ENCODE measurements at regions not wholly inside any gene's neighbourhood (a gene's known extent, or its start where the extent isn't known, plus 50 kb on each side); places are given as distances from the start of the nearest gene placed in this dataset.
"Not testable (repeated sequence)": the region's sequence is repeated elsewhere in the genome, so short reads cannot be mapped to it uniquely, and the experiment has no call there.

DNA sequence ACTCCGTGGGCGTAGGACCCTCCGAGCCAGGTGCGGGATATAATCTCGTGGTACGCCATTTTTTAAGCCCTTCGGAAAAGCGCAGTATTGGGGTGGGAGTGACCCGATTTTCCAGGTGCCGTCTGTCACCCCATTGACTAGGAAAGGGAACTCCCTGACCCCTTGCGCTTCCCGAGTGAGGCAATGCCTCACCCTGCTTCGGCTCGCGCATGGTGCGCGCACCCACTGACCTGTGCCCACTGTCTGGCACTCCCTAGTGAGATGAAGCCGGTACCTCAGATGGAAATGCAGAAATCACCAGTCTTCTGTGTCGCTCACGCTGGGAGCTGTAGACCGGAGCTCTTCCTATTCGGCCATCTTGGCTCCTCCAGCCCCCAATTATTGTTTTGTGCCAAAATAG, 459.7 kb upstream of the UBE2E2 start:
- TF ChIP-seq, protein P1, sequence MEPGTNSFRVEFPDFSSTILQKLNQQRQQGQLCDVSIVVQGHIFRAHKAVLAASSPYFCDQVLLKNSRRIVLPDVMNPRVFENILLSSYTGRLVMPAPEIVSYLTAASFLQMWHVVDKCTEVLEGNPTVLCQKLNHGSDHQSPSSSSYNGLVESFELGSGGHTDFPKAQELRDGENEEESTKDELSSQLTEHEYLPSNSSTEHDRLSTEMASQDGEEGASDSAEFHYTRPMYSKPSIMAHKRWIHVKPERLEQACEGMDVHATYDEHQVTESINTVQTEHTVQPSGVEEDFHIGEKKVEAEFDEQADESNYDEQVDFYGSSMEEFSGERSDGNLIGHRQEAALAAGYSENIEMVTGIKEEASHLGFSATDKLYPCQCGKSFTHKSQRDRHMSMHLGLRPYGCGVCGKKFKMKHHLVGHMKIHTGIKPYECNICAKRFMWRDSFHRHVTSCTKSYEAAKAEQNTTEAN (CRISPR knock-in tag; IDR thresholded peaks at IDR 0.05): not testable (repeated sequence)
- TF ChIP-seq ZNF138 (CRISPR knock-in tag; conservative IDR thresholded peaks at IDR 0.05); NR3C1 (CRISPR knock-in tag; conservative IDR thresholded peaks at IDR 0.05; ENCODE audit: low read depth); CREB1 (CRISPR knock-in tag; IDR thresholded peaks at IDR 0.05); SP1 (CRISPR knock-in tag; conservative IDR thresholded peaks at IDR 0.05); NFE2L1 (CRISPR knock-in tag; IDR thresholded peaks at IDR 0.05); SMAD4 (CRISPR knock-in tag; IDR thresholded peaks at IDR 0.05); NR1H2 (CRISPR knock-in tag; IDR thresholded peaks at IDR 0.05); ZNF416 (CRISPR knock-in tag; IDR thresholded peaks at IDR 0.05); FOXJ3 (CRISPR knock-in tag; IDR thresholded peaks at IDR 0.05; ENCODE audit: borderline replicate concordance): not testable (repeated sequence)
- TF ChIP-seq, protein P2, sequence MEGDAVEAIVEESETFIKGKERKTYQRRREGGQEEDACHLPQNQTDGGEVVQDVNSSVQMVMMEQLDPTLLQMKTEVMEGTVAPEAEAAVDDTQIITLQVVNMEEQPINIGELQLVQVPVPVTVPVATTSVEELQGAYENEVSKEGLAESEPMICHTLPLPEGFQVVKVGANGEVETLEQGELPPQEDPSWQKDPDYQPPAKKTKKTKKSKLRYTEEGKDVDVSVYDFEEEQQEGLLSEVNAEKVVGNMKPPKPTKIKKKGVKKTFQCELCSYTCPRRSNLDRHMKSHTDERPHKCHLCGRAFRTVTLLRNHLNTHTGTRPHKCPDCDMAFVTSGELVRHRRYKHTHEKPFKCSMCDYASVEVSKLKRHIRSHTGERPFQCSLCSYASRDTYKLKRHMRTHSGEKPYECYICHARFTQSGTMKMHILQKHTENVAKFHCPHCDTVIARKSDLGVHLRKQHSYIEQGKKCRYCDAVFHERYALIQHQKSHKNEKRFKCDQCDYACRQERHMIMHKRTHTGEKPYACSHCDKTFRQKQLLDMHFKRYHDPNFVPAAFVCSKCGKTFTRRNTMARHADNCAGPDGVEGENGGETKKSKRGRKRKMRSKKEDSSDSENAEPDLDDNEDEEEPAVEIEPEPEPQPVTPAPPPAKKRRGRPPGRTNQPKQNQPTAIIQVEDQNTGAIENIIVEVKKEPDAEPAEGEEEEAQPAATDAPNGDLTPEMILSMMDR (IDR thresholded peaks at IDR 0.05): not testable (repeated sequence)
- TF ChIP-seq, protein P3, sequence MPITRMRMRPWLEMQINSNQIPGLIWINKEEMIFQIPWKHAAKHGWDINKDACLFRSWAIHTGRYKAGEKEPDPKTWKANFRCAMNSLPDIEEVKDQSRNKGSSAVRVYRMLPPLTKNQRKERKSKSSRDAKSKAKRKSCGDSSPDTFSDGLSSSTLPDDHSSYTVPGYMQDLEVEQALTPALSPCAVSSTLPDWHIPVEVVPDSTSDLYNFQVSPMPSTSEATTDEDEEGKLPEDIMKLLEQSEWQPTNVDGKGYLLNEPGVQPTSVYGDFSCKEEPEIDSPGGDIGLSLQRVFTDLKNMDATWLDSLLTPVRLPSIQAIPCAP (CRISPR knock-in tag; IDR thresholded peaks at IDR 0.05): not testable (repeated sequence)
- TF ChIP-seq, protein P4, sequence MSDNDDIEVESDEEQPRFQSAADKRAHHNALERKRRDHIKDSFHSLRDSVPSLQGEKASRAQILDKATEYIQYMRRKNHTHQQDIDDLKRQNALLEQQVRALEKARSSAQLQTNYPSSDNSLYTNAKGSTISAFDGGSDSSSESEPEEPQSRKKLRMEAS (CRISPR knock-in tag; IDR thresholded peaks at IDR 0.05): not testable (repeated sequence)
- TF ChIP-seq, protein P5, sequence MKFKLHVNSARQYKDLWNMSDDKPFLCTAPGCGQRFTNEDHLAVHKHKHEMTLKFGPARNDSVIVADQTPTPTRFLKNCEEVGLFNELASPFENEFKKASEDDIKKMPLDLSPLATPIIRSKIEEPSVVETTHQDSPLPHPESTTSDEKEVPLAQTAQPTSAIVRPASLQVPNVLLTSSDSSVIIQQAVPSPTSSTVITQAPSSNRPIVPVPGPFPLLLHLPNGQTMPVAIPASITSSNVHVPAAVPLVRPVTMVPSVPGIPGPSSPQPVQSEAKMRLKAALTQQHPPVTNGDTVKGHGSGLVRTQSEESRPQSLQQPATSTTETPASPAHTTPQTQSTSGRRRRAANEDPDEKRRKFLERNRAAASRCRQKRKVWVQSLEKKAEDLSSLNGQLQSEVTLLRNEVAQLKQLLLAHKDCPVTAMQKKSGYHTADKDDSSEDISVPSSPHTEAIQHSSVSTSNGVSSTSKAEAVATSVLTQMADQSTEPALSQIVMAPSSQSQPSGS (CRISPR knock-in tag; IDR thresholded peaks at IDR 0.05; ENCODE audit: borderline replicate concordance, low read depth): not testable (repeated sequence)

Measured in WTC11 (cell line).